GM12892 (cell line): ENCODE measurements at regions not wholly inside any gene's neighbourhood (a gene's known extent, or its start where the extent isn't known, plus 50 kb on each side); places are given as distances from the start of the nearest gene placed in this dataset.

ENCODE experiments used
- POLR2A ChIP-seq: IDR thresholded peaks from 2 replicates; pipeline ENCODE4 v1.6.1; 2011; ENCODE audit warnings: low read depth, low read length, control low read depth
- POLR2AphosphoS5 ChIP-seq: IDR thresholded peaks from 2 replicates; pipeline ENCODE4 v1.6.1; 2011; ENCODE audit warnings: low read depth, low read length, control low read depth
- TAF1 ChIP-seq: IDR thresholded peaks from 2 replicates; pipeline ENCODE4 v1.6.1; 2011; ENCODE audit warnings: low read depth, mild to moderate bottlenecking, control low read depth, low read length, borderline replicate concordance

DNA sequence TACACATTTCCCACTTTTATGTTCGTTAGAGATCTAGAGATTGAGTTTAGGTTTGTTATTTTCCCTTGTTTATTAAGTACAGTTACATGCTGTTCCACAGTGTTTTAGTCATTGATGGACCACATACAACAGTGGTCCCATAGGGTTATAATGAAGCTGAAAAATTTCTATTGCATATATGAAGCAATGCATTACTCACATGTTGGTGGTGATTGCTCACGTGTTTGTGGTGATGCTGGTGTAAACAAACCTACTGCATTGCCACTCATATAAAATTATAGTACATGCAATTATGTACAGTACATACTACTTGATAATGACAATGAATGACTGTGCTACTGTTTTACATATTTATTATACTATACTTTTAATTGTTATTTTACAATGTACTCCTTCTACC is 51.0 kb upstream of the NXPH2 start:
- TF ChIP-seq POLR2A = no peak
- no peak for TF ChIP-seq TAF1
- TF ChIP-seq POLR2AphosphoS5 = no peak
